T-cell (primary cell): ENCODE measurements at regions not wholly inside any gene's neighbourhood (a gene's known extent, or its start where the extent isn't known, plus 50 kb on each side); places are given as distances from the start of the nearest gene placed in this dataset.

Source experiments
- ATAC-seq, 4 experiments: fragments of 200-7000 bp in 3 of 4; fragments of 150-1000 bp in 1 of 4; cut with Tn5 transposase; replicated peaks in 1 of 4; 1 replicate in 3 of 4; 2 replicates in 1 of 4; pipeline ENCODE4 v1.10.0; 2021; ENCODE audit warnings: moderate library complexity in 3 of 4, mild to moderate bottlenecking in 2 of 4, moderate number of reproducible peaks in 1 of 4
- CTCF ChIA-PET, 2 donors: fragments of 300-600 bp; sonication (Branson Sonifier 250); formaldehyde crosslinking; loops; one replicate each; lab custom pipeline; 2022; ENCODE audit warnings: antibody characterized with exemption in 2 of 2; lab: Charles Lee
- POLR2A ChIA-PET, 2 donors: fragments of 300-600 bp; sonication (Branson Sonifier 250); formaldehyde crosslinking; loops; one replicate each; lab custom pipeline; 2022; ENCODE audit warnings: antibody characterized with exemption in 2 of 2; lab: Charles Lee
- DNase-seq, 35 experiments: peaks; one replicate each; pipeline versions ENCODE4 v3.0.0 to v3.0.0-alpha.2; 2013 to 2023
- H3K27ac ChIP-seq: one replicate; pipeline ENCODE4 v1.5.1; 2013; ENCODE audit warnings: low read length
- H3K27me3 ChIP-seq, 2 experiments: replicated peaks in 1 of 2; 1 replicate in 1 of 2; 2 replicates in 1 of 2; pipeline versions ENCODE4 v1.6.1 to v1.7.0; 2013; ENCODE audit warnings: low read length in 1 of 2, mixed read lengths in 1 of 2; ENCODE audit not compliant: control insufficient read depth in 2 of 2, insufficient read depth in 2 of 2; ENCODE audit errors: extremely low read depth in 1 of 2
- H3K36me3 ChIP-seq, 2 donors: 1 replicate in 1 of 2; 2 replicates in 1 of 2; pipeline versions ENCODE4 v1.6.1 to v1.7.0; 2013; ENCODE audit warnings: low read length in 1 of 2; ENCODE audit not compliant: control insufficient read depth in 2 of 2, insufficient read depth in 1 of 2; ENCODE audit errors: extremely low read depth in 1 of 2
- H3K4me1 ChIP-seq, 2 experiments: 1 replicate in 1 of 2; 2 replicates in 1 of 2; pipeline versions ENCODE4 v1.6.1 to v1.7.0; 2013; ENCODE audit warnings: low read length in 2 of 2, mixed read lengths in 1 of 2; ENCODE audit not compliant: insufficient read depth in 2 of 2, control insufficient read depth in 1 of 2; ENCODE audit errors: extremely low read depth in 1 of 2
- H3K4me3 ChIP-seq, 2 donors: 1 replicate in 1 of 2; 2 replicates in 1 of 2; pipeline versions ENCODE4 v1.5.1 to v1.7.0; 2013; ENCODE audit warnings: mild to moderate bottlenecking in 2 of 2, low read length in 1 of 2, moderate library complexity in 1 of 2; ENCODE audit not compliant: control insufficient read depth in 1 of 2; ENCODE audit errors: extremely low read depth in 1 of 2
- H3K9me3 ChIP-seq: 2 replicates; pipeline ENCODE4 v1.7.0; 2013
- H3K27ac Mint-ChIP-seq, 2 donors: one replicate each; pipeline ENCODE4 v1.8.0; 2020 to 2021; ENCODE audit warnings: mild to moderate bottlenecking in 2 of 2, mixed read lengths in 2 of 2
- H3K27me3 Mint-ChIP-seq, 2 donors: one replicate each; pipeline ENCODE4 v1.8.0; 2021 to 2022; ENCODE audit warnings: mixed read lengths in 2 of 2
- H3K36me3 Mint-ChIP-seq: one replicate; pipeline ENCODE4 v1.8.0; 2021; ENCODE audit warnings: mixed read lengths
- H3K4me1 Mint-ChIP-seq, 3 donors: one replicate each; pipeline ENCODE4 v1.8.0; 2020 to 2022; ENCODE audit warnings: mixed read lengths in 3 of 3, mild to moderate bottlenecking in 1 of 3
- H3K4me3 Mint-ChIP-seq, 3 donors: one replicate each; pipeline ENCODE4 v1.8.0; 2020 to 2022; ENCODE audit warnings: mild to moderate bottlenecking in 3 of 3, mixed read lengths in 3 of 3, moderate library complexity in 3 of 3
- H3K9me3 Mint-ChIP-seq, 3 donors: one replicate each; pipeline ENCODE4 v1.8.0; 2020 to 2022; ENCODE audit warnings: mixed read lengths in 3 of 3
- WGBS: methylation state at CpG from one replicate; pipeline ENCODE4 v1.1.5; 2013; ENCODE audit warnings: missing lambda C conversion rate; ENCODE audit not compliant: insufficient coverage; 5-methylcytosine and 5-hydroxymethylcytosine counted together

DNA sequence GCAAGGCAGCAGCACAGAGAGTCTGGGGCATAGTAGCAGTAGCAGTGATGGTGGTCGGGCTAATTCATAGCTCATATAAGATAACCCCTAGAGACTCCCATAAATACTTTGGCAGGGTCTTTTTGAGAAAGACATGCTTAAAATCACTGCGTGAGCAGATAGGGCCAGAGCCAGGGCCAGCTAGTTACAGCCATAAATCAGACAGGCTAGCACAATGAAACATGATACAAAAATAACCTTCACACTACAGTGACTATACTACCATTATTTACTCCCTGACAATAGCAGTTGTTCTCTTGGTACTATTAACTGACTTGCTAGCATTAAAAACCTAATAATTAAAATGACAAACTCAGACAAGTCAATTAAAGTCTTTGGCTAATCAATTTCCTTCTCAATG lies 295.9 kb downstream of the SMARCA1 start:
- Mint-ChIP-seq H3K4me3 (no peak overlapping the region), H3K9me3 (no peaks in the 10 kb centered on the region)
- 17% methylated on average over 1 of the region's 2 CpGs for WGBS

DNA sequence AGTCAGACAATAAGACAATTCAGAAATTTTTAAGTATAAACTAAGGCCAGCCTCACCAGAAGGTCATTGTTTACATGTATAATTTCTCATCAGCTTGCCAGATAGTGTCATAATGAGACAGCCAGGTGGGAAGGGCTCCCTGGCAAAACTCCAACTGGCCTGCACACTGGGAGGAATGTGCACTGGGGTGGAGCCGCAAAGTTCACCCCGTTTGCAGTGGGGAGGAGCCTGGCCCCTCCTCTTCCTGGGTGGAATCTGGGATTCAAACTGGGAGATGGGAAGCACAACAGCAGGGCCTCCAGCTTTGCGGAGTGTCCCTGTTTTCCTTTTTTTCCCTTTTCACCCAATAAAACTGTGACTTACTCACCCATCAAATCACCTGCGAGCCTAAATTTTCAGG lies 329.9 kb downstream of the SMARCA1 start:
- no peaks in the 10 kb centered on the region for H3K4me1 ChIP-seq
- Mint-ChIP-seq H3K27me3 (peaks cover 0 to 19% of the 10 kb centered on the region in 2 donors), H3K36me3 (no peaks in the 10 kb centered on the region), H3K4me3 (no peak overlapping the region), H3K9me3 (no peaks in the 10 kb centered on the region), H3K4me1 (no peaks in the 10 kb centered on the region), H3K27ac (no peak overlapping the region)
- H3K4me3 ChIP-seq = no peak overlapping the region
- ChIA-PET POLR2A (no interaction called here), CTCF (no interaction called here)
- H3K27me3 ChIP-seq = no peaks in the 10 kb centered on the region
- no peaks in the 10 kb centered on the region for H3K9me3 ChIP-seq
- no peak for DNase-seq
- H3K36me3 ChIP-seq = no peaks in the 10 kb centered on the region
- WGBS = no CpG with 5 or more reads among the region's 4 CpGs
- H3K27ac ChIP-seq = no peak overlapping the region
- ATAC-seq = no peak

More for the DNA sequence above, 295.9 kb downstream of the SMARCA1 start:
- ChIA-PET POLR2A (no interaction called here), CTCF (no interaction called here)
- Histone ChIP-seq H3K36me3 (no peaks in the 10 kb centered on the region), H3K9me3 (no peaks in the 10 kb centered on the region), H3K4me3 (no peak overlapping the region), H3K27me3 (no peaks in the 10 kb centered on the region), H3K4me1 (no peaks in the 10 kb centered on the region), H3K27ac (no peak overlapping the region)
- no peak for DNase-seq
- ATAC-seq = no peak
- Mint-ChIP-seq H3K27me3 (no peaks in the 10 kb centered on the region), H3K36me3 (no peaks in the 10 kb centered on the region), H3K4me1 (no peaks in the 10 kb centered on the region), H3K27ac (no peak overlapping the region)

- H3K4me3 ChIP-seq = no peak overlapping the region
- whole genome bisulfite sequencing = 33% methylated on average over 3 of the region's 6 CpGs
- no peak overlapping the region for H3K27ac ChIP-seq
- no peaks in the 10 kb centered on the region for H3K9me3 ChIP-seq
- no peaks in the 10 kb centered on the region for H3K36me3 ChIP-seq
- ATAC-seq (no peak), DNase-seq (no peak)
- no peaks in the 10 kb centered on the region for H3K27me3 ChIP-seq
- Mint-ChIP-seq H3K9me3 (no peaks in the 10 kb centered on the region), H3K4me1 (no peaks in the 10 kb centered on the region), H3K4me3 (no peak overlapping the region), H3K27ac (no peak overlapping the region), H3K36me3 (no peaks in the 10 kb centered on the region), H3K27me3 (peaks cover 0 to 17% of the 10 kb centered on the region in 2 donors)
- CTCF ChIA-PET = no interaction called here
- no peaks in the 10 kb centered on the region for H3K4me1 ChIP-seq
- POLR2A ChIA-PET = no interaction called here
Measured at GRCh38 chrX:129188231-129188630, 335.1 kb downstream of the SMARCA1 start.

DNA sequence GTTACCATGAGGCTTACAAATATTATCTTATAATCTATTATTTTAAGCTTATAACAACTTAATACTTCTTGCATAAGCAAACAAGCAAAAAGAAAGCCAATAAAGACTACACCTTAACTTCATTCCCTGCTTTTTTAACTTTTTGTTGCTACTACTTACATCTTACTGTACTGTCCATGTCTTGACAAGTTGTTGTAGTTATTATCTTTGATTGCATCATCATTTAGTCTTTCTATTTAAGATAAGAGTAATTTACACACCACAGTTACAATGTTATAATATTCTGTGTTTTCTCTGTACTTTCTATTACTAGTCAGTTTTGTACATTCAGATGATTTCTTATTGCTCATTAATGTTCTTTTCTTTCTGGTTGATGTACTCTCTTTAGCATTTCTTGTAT lies 346.6 kb downstream of the SMARCA1 start:
- no peaks in the 10 kb centered on the region for H3K36me3 Mint-ChIP-seq
- H3K27me3 Mint-ChIP-seq = peaks cover 0 to 7% of the 10 kb centered on the region in 2 donors
- H3K9me3 ChIP-seq = no peaks in the 10 kb centered on the region
- peaks cover 0 to 4% (median 2%) of the 10 kb centered on the region in 3 donors for H3K9me3 Mint-ChIP-seq
- no peak overlapping the region for H3K4me3 ChIP-seq
- H3K4me1 Mint-ChIP-seq = no peaks in the 10 kb centered on the region
- ChIA-PET CTCF (no interaction called here), POLR2A (no interaction called here)
- H3K27ac ChIP-seq = no peak overlapping the region
- peaks cover 0 to 4% of the 10 kb centered on the region in 2 experiments for H3K27me3 ChIP-seq
- ATAC-seq (no peak), DNase-seq (no peak)
- no peak overlapping the region for H3K4me3 Mint-ChIP-seq
- H3K36me3 ChIP-seq = no peaks in the 10 kb centered on the region
- H3K27ac Mint-ChIP-seq = no peak overlapping the region
- H3K4me1 ChIP-seq = no peaks in the 10 kb centered on the region

DNA sequence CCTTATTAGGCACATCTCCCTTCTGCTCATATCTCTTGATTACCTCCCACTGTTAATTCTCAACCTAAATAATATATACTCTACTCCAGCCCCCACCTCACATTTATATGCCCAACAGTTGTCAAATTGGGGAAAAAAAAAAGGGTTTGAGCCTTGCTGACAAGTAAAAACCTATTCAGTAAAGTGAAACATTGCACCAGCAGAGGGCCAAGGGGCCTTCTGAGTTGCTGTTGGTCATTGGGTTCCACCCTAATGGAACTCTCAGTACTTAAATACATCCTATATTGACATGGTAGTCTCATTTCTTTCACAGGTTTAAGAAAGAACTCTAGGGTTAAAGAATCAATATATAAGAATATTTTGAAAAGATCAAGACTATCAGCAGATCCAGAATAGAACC lies 362.2 kb downstream of the SMARCA1 start:
- no peak for DNase-seq
- H3K36me3 Mint-ChIP-seq = no peaks in the 10 kb centered on the region
- POLR2A ChIA-PET = no interaction called here
- Histone ChIP-seq H3K4me1 (no peaks in the 10 kb centered on the region), H3K36me3 (no peaks in the 10 kb centered on the region), H3K9me3 (no peaks in the 10 kb centered on the region), H3K4me3 (no peak overlapping the region), H3K27me3 (no peaks in the 10 kb centered on the region), H3K27ac (no peak overlapping the region)
- peaks cover 0 to 8% of the 10 kb centered on the region in 2 donors for H3K27me3 Mint-ChIP-seq
- H3K4me3 Mint-ChIP-seq = no peak overlapping the region
- CTCF ChIA-PET = no interaction called here
- H3K27ac Mint-ChIP-seq = no peak overlapping the region
- ATAC-seq = no peak
- H3K9me3 Mint-ChIP-seq = no peaks in the 10 kb centered on the region
- no peaks in the 10 kb centered on the region for H3K4me1 Mint-ChIP-seq

GRCh38 chrX:129158505-129158904 lies 364.8 kb downstream of the SMARCA1 start:
- no peaks in the 10 kb centered on the region for H3K27me3 ChIP-seq
- no peak for DNase-seq
- ChIA-PET POLR2A (no interaction called here), CTCF (no interaction called here)
- no peaks in the 10 kb centered on the region for H3K36me3 Mint-ChIP-seq
- no peaks in the 10 kb centered on the region for H3K9me3 ChIP-seq
- WGBS = no CpG with 5 or more reads among the region's 2 CpGs
- H3K4me1 ChIP-seq = no peaks in the 10 kb centered on the region
- no peaks in the 10 kb centered on the region for H3K9me3 Mint-ChIP-seq
- H3K27ac Mint-ChIP-seq = no peak overlapping the region
- no peak overlapping the region for H3K4me3 Mint-ChIP-seq
- H3K4me3 ChIP-seq = no peak overlapping the region
- no peaks in the 10 kb centered on the region for H3K36me3 ChIP-seq
- ATAC-seq = no peak
- no peak overlapping the region for H3K27ac ChIP-seq
- H3K4me1 Mint-ChIP-seq = no peaks in the 10 kb centered on the region
- H3K27me3 Mint-ChIP-seq = peaks cover 0 to 3% of the 10 kb centered on the region in 2 donors

GRCh38 chrX:129145840-129146272 lies 377.4 kb downstream of the SMARCA1 start:
- Histone ChIP-seq H3K4me3 (no peak overlapping the region), H3K9me3 (no peaks in the 10 kb centered on the region), H3K27me3 (no peaks in the 10 kb centered on the region), H3K36me3 (no peaks in the 10 kb centered on the region), H3K4me1 (no peaks in the 10 kb centered on the region), H3K27ac (no peak overlapping the region)
- Mint-ChIP-seq H3K4me1 (no peaks in the 10 kb centered on the region), H3K4me3 (no peak overlapping the region), H3K9me3 (no peaks in the 10 kb centered on the region), H3K36me3 (no peaks in the 10 kb centered on the region), H3K27me3 (peaks cover 0 to 29% of the 10 kb centered on the region in 2 donors), H3K27ac (no peak overlapping the region)
- DNase-seq (no peak), ATAC-seq (no peak)
- ChIA-PET POLR2A (no interaction called here), CTCF (no interaction called here)
- no CpG with 5 or more reads among the region's 5 CpGs for WGBS
